K562 (cell line): ENCODE measurements at regions not wholly inside any gene's neighbourhood (a gene's known extent, or its start where the extent isn't known, plus 50 kb on each side); places are given as distances from the start of the nearest gene placed in this dataset.

Source experiments
- ATAC-seq: fragments of 200-7000 bp; cut with Tn5 transposase; 3 replicates; pipeline ENCODE4 v1.9.1; 2020; ENCODE audit warnings: moderate library complexity
- BruUV-seq: library from RNA; stranded (reverse); fragments of 400-500 nt; replicated peaks from 2 replicates; lab custom pipeline; 2021; lab: Mats Ljungman, UMichigan
- CTCF ChIA-PET: fragments of 300-600 bp; formaldehyde crosslinking; extraction: SDS; loops from one replicate; lab custom pipeline; 2021; ENCODE audit warnings: low intra/inter-chr PET ratio; lab: Yijun Ruan, JAX
- POLR2A ChIA-PET: fragments of 300-600, 350-650 bp; sonication (Branson Sonifier 250); formaldehyde crosslinking; extraction: SDS; loops from one replicate; lab custom pipeline; 2021; ENCODE audit warnings: antibody characterized with exemption, inconsistent platforms; lab: Yijun Ruan, JAX
- DNase-seq, 4 experiments: peaks; one replicate each; pipeline versions ENCODE4 v3.0.0 to v3.0.0-alpha.2; 2011 to 2018; ENCODE audit warnings: low spot score in 3 of 4, mixed read lengths in 3 of 4; ENCODE audit errors: extremely low read depth in 1 of 4
- FAIRE-seq: peaks from 2 replicates; lab custom pipeline; 2011; peaks lifted over from hg19 to GRCh38; lab: Jason Lieb, UNC
- H2AFZ ChIP-seq: 2 replicates; pipeline ENCODE4 v1.6.0; 2011; ENCODE audit warnings: low read depth, low read length, control low read depth, inconsistent platforms
- H3K27ac ChIP-seq: fragments of 200-600 bp; 3 replicates; pipeline ENCODE4 v1.8.0; 2011; ENCODE audit warnings: low read depth, mild to moderate bottlenecking, control low read depth, inconsistent platforms, low read length, moderate library complexity, mixed read lengths; ENCODE audit errors: extremely low read depth
- H3K27me3 ChIP-seq, 2 experiments: fragments of 300-600 bp in 1 of 2; 2 replicates in 1 of 2; 3 replicates in 1 of 2; pipeline versions ENCODE4 v1.6.0 to v1.8.0; 2011; ENCODE audit warnings: inconsistent platforms in 2 of 2, low read length in 2 of 2, mild to moderate bottlenecking in 1 of 2, mixed read lengths in 1 of 2, moderate library complexity in 1 of 2; ENCODE audit not compliant: control insufficient read depth in 2 of 2, insufficient read depth in 2 of 2
- H3K36me3 ChIP-seq: fragments of 300-600 bp; 3 replicates; pipeline ENCODE4 v1.8.0; 2011; ENCODE audit warnings: mild to moderate bottlenecking, low read length, inconsistent platforms; ENCODE audit not compliant: control insufficient read depth, insufficient read depth
- H3K4me1 ChIP-seq, 2 experiments: fragments of 200-600 bp in 1 of 2; replicated peaks in 1 of 2; 2 replicates in 1 of 2; 3 replicates in 1 of 2; pipeline versions ENCODE4 v1.5.1 to v1.8.0; 2011; ENCODE audit warnings: inconsistent platforms in 2 of 2, low read length in 2 of 2, mild to moderate bottlenecking in 1 of 2, mixed read lengths in 1 of 2, moderate library complexity in 1 of 2; ENCODE audit not compliant: control insufficient read depth in 2 of 2, insufficient read depth in 2 of 2
- H3K4me2 ChIP-seq: 2 replicates; pipeline ENCODE4 v1.6.1; 2011; ENCODE audit warnings: low read length, control low read depth, inconsistent platforms, mixed read lengths; ENCODE audit not compliant: insufficient read depth
- H3K4me3 ChIP-seq: fragments of 200-600 bp; sonication (generic), shearing (Covaris generic); 2 replicates; pipeline ENCODE4 v1.5.1; 2016; ENCODE audit warnings: control low read depth, inconsistent platforms
- H3K79me2 ChIP-seq: fragments of 200-600 bp; 3 replicates; pipeline ENCODE4 v1.8.0; 2011; ENCODE audit warnings: low read length, inconsistent platforms; ENCODE audit not compliant: control insufficient read depth, insufficient read depth
- H3K9ac ChIP-seq, 2 experiments: 2 replicates each; pipeline versions ENCODE4 v1.6.0 to v1.6.1; 2011; ENCODE audit warnings: low read depth in 2 of 2, low read length in 2 of 2, control low read depth in 1 of 2, inconsistent platforms in 1 of 2, mild to moderate bottlenecking in 1 of 2, mixed read lengths in 1 of 2; ENCODE audit not compliant: insufficient read depth in 1 of 2
- H3K9me1 ChIP-seq: one replicate; pipeline ENCODE4 v1.6.0; 2011; ENCODE audit warnings: inconsistent platforms, mild to moderate bottlenecking, low read length, moderate library complexity; ENCODE audit not compliant: control insufficient read depth, insufficient read depth
- H3K9me3 ChIP-seq: replicated peaks from 2 replicates; pipeline ENCODE4 v1.5.1; 2011; ENCODE audit warnings: low read depth, low read length, inconsistent platforms; ENCODE audit not compliant: control insufficient read depth, insufficient read depth
- H4K20me1 ChIP-seq: replicated peaks from 2 replicates; pipeline ENCODE4 v1.6.1; 2011; ENCODE audit warnings: low read length, inconsistent platforms, mixed read lengths; ENCODE audit not compliant: control insufficient read depth, insufficient read depth
- ETS2 ChIP-seq: IDR thresholded peaks from 2 replicates; pipeline ENCODE4 v1.6.1; 2016; ENCODE audit warnings: borderline replicate concordance, missing genetic modification characterization, mild to moderate bottlenecking, moderate library complexity, missing compliant biosample characterization; ENCODE audit not compliant: poor library complexity, severe bottlenecking
- ETV5 ChIP-seq: sonication (generic); formaldehyde crosslinking; IDR thresholded peaks from 2 replicates; pipeline ENCODE4 v1.4.0; 2020; ENCODE audit warnings: low read depth, mild to moderate bottlenecking, missing genetic modification reagents
- FOXK2 ChIP-seq, 2 experiments: fragments of 450-650 bp; IDR thresholded peaks in 1 of 2; conservative IDR thresholded peaks in 1 of 2; 2 replicates each; pipeline ENCODE4 v1.6.1; 2016; ENCODE audit warnings: low read depth in 2 of 2, mild to moderate bottlenecking in 1 of 2
- HNRNPH1 ChIP-seq: fragments of 200-400 bp; formaldehyde crosslinking; optimal IDR thresholded peaks from 2 replicates; pipeline ENCODE3; 2017; ENCODE audit warnings: low read depth, mild to moderate bottlenecking, low read length, moderate library complexity
- MEF2D ChIP-seq: conservative IDR thresholded peaks from 2 replicates; pipeline ENCODE4 v1.6.1; 2016; ENCODE audit warnings: low read depth, missing genetic modification characterization, missing compliant biosample characterization
- PHB2 ChIP-seq: fragments of 450-650 bp; IDR thresholded peaks from 2 replicates; pipeline ENCODE4 v1.6.1; 2017; ENCODE audit warnings: low read depth
- SIN3A ChIP-seq, 2 experiments: fragments of 150-350 bp in 1 of 2; IDR thresholded peaks; 2 replicates each; pipeline ENCODE4 v1.6.1; 2011 to 2016; ENCODE audit warnings: borderline replicate concordance in 2 of 2, low read depth in 2 of 2, low read length in 2 of 2, mild to moderate bottlenecking in 2 of 2, moderate library complexity in 2 of 2; ENCODE audit not compliant: control insufficient read depth in 1 of 2
- TAF15 ChIP-seq: fragments of 200-400 bp; formaldehyde crosslinking; IDR thresholded peaks from 2 replicates; pipeline ENCODE4 v1.6.1; 2017; ENCODE audit warnings: mild to moderate bottlenecking, low read depth, low read length, moderate library complexity
- ZFP91 ChIP-seq: sonication (generic); formaldehyde crosslinking; IDR thresholded peaks from 2 replicates; pipeline ENCODE4 v1.8.0; 2022; ENCODE audit warnings: mild to moderate bottlenecking, missing genetic modification reagents
- ZNF316 ChIP-seq: fragments of 450-650 bp; IDR thresholded peaks from 2 replicates; pipeline ENCODE4 v1.6.1; 2016
- ZNF431 ChIP-seq: sonication (generic); formaldehyde crosslinking; IDR thresholded peaks from 2 replicates; pipeline ENCODE4 v1.8.0; 2022; ENCODE audit warnings: mild to moderate bottlenecking, missing genetic modification reagents
- ZNF76 ChIP-seq: fragments of 250-450 bp; sonication (Bioruptor Pico); IDR thresholded peaks from 2 replicates; pipeline ENCODE4 v1.4.0; 2020; ENCODE audit warnings: mild to moderate bottlenecking, moderate library complexity, borderline replicate concordance
- WGBS: fragments of 100-300 bp; shearing (Covaris generic); methylation state at CpG from one replicate; pipeline ENCODE4 v1.1.6; 2016; ENCODE audit warnings: low coverage, mixed read lengths; ENCODE audit not compliant: insufficient coverage; ENCODE audit errors: missing lambda C conversion rate; 5-methylcytosine and 5-hydroxymethylcytosine counted together
- in situ Hi-C: fragments of 300-500 bp; cut with MboI; formaldehyde crosslinking; loops from 4 replicates; pipeline ENCODE4 v1.15.0; 2018; ENCODE audit warnings: inconsistent platforms, mixed read lengths
- intact Hi-C: fragments of 100-400 bp; cut with micrococcal nuclease; formaldehyde crosslinking; loops from 2 replicates; pipeline ENCODE4 v1.14.2; 2022

DNA sequence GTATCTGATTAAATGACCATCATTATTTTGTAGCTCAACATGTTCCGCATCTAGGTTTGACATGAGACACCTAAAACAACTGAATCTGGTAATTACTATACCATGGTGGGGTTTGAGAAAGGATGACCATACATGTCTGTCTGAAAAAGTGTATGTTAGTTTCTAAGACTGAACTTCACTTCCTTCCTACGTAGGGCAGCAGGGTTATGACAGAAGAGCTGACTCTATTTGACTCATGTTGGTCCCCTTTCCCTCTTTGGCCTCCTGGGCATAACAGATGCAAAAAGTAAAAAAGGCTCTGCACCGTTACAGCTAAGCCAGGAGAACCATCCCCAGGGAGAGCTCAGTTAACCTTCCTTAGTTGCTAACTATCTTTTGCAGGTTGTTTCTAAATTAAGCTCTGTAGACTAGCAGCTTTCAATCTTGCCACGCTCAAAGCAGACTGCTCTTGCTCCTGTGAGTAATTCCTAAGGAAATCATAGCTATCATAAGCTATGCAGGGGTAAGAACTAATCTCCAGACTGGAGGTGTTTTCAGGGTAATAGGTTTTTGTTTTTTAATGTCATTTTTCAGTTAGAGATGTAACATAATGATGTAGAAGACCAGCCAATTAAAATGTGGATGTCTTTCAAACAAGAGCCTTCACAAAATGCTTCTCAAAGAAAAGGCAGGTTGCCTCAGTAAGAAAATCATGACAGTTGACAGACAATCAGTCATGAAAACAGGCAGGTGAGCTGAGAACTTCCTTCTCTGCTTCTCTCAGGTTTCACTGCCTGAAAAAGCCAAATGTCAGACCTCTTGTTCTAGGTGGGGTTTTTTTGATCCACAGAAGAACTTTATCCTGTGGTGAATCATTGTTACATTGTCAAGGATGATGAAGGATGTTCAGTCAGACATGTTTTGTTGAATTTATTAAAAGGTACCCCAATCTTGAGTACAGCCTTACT lies 66.9 kb upstream of the DAPP1 start:
- ATAC-seq (no peak), DNase-seq (no peak), FAIRE-seq (no peak)
- no peaks in the 10 kb centered on the region for H3K9me3 ChIP-seq
- BruUV-seq: no TSS peak
- WGBS: 1% methylated on average over 4 of the region's 4 CpGs
- H3K27ac ChIP-seq: no peak overlapping the region
- no peak overlapping the region for H3K4me2 ChIP-seq
- in situ Hi-C loops (no loop called here), intact Hi-C loops (no loop called here)
- no peak for TF ChIP-seq ZNF431 (CRISPR knock-in tag)
- H2AFZ ChIP-seq: no peak overlapping the region
- no peaks in the 10 kb centered on the region for H3K79me2 ChIP-seq
- H3K4me3 ChIP-seq: no peak overlapping the region
- H3K9ac ChIP-seq: no peak overlapping the region
- no peaks in the 10 kb centered on the region for H3K36me3 ChIP-seq
- H3K9me1 ChIP-seq: no peaks in the 10 kb centered on the region
- ChIA-PET POLR2A (interaction anchor here (0.8 kb wide), 1 partner anchor 13 kb away, joined by 3 read pairs; no protein-coding TSS in a partner anchor), CTCF (no interaction called here)
- no peaks in the 10 kb centered on the region for H4K20me1 ChIP-seq
- H3K4me1 ChIP-seq: no peaks in the 10 kb centered on the region
- H3K27me3 ChIP-seq: no peaks in the 10 kb centered on the region

DNA sequence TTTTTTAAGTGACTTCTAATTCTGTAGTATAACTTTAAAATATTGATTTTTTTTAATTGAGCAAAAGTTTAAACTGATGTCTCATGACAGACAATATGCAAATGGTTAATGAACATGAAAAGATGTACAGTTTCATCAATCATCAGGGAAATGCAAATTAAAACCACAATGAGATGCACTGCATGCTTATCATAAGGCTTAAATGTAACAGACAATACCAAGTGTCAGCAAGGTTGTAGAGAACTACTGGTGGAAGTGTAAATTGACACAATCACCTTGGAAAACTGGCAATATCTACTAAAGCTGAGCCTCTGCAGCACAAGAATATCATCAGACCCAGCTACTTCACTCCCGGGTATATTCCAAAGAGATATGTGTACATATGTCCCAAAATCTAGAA lies 70.2 kb upstream of the DAPP1 start:
- no peak overlapping the region for H3K27ac ChIP-seq
- no TSS peak for BruUV-seq
- in situ Hi-C loops (no loop called here), intact Hi-C loops (no loop called here)
- H3K9me3 ChIP-seq: no peaks in the 10 kb centered on the region
- no peaks in the 10 kb centered on the region for H3K4me1 ChIP-seq
- H3K36me3 ChIP-seq: no peaks in the 10 kb centered on the region
- FAIRE-seq: no peak
- H3K9me1 ChIP-seq: no peaks in the 10 kb centered on the region
- 0% methylated on average over 1 of the region's 1 CpG for WGBS
- H3K79me2 ChIP-seq: no peaks in the 10 kb centered on the region
- no peak overlapping the region for H3K4me2 ChIP-seq
- CTCF ChIA-PET: no interaction called here
- no peaks in the 10 kb centered on the region for H3K27me3 ChIP-seq
- H3K4me3 ChIP-seq: no peak overlapping the region
- no peak overlapping the region for H2AFZ ChIP-seq
- no peaks in the 10 kb centered on the region for H4K20me1 ChIP-seq
- no peak for ATAC-seq
- POLR2A ChIA-PET: no interaction called here
- H3K9ac ChIP-seq: no peak overlapping the region
- no peak for DNase-seq
- TF ChIP-seq ETV5 (CRISPR knock-in tag): no peak
- TF ChIP-seq TAF15: no peak
- TF ChIP-seq MEF2D (tag): no peak
- TF ChIP-seq ETS2 (tag): no peak
- no peak for TF ChIP-seq HNRNPH1
- no peak for TF ChIP-seq ZNF76
- TF ChIP-seq ZFP91 (CRISPR knock-in tag): no peak
- TF ChIP-seq SIN3A (IDR thresholded peaks at IDR 0.05; ENCODE audit: borderline replicate concordance in 2 of 2, control insufficient read depth in 1 of 2, low read depth in 2 of 2, low read length in 2 of 2): no peak
- no peak for TF ChIP-seq PHB2
- no peak for TF ChIP-seq FOXK2 (conservative IDR thresholded peaks at IDR 0.05 in 1 of 2, IDR thresholded peaks at IDR 0.05 in 1 of 2; ENCODE audit: low read depth in 2 of 2)
- no peak for TF ChIP-seq ZNF316
